GM12878 (cell line): ENCODE measurements at regions not wholly inside any gene's neighbourhood (a gene's known extent, or its start where the extent isn't known, plus 50 kb on each side); places are given as distances from the start of the nearest gene placed in this dataset.
A peak's percentile ranks its signal among the peaks of the same experiment; 100 is the strongest.

Source experiments
- ATAC-seq: fragments of 200-7000 bp; cut with Tn5 transposase; 3 replicates; pipeline ENCODE4 v1.9.1; 2020; ENCODE audit warnings: mild to moderate bottlenecking, moderate library complexity
- BruUV-seq: library from RNA; stranded (reverse); fragments of 400-500 nt; replicated peaks from 2 replicates; lab custom pipeline; 2021; lab: Mats Ljungman, UMichigan
- CTCF ChIA-PET: fragments of 300-600 bp; sonication (Branson Sonifier 250); formaldehyde crosslinking; extraction: SDS; loops from one replicate; lab custom pipeline; 2021; ENCODE audit warnings: inconsistent platforms; lab: Yijun Ruan, JAX
- POLR2A ChIA-PET: fragments of 350-600 bp; formaldehyde crosslinking; extraction: SDS; loops from one replicate; lab custom pipeline; 2021; ENCODE audit warnings: inconsistent platforms; lab: Charles Lee
- RAD21 ChIA-PET: fragments of 300-600 bp; sonication (Branson Sonifier 250); formaldehyde crosslinking; loops from one replicate; lab custom pipeline; 2023; ENCODE audit warnings: antibody characterized with exemption; ENCODE audit not compliant: unreplicated experiment; lab: Charles Lee
- SMC1A ChIA-PET: fragments of 300-600 bp; sonication (Branson Sonifier 250); formaldehyde crosslinking; loops from one replicate; lab custom pipeline; 2023; ENCODE audit not compliant: unreplicated experiment, uncharacterized antibody; lab: Charles Lee
- DNase-seq: peaks from one replicate; pipeline ENCODE4 v3.0.0-alpha.2; 2011; ENCODE audit warnings: low read depth, low spot score
- FAIRE-seq: peaks from 3 replicates; lab custom pipeline; 2011; peaks lifted over from hg19 to GRCh38; lab: Jason Lieb, UNC
- H2AFZ ChIP-seq: 2 replicates; pipeline ENCODE4 v1.6.0; 2011; ENCODE audit warnings: low read depth, low read length, control low read depth; ENCODE audit not compliant: control insufficient read depth
- H3K27ac ChIP-seq: 2 replicates; pipeline ENCODE4 v1.5.1; 2011; ENCODE audit warnings: control low read depth; ENCODE audit not compliant: control insufficient read depth, insufficient read depth
- H3K27me3 ChIP-seq, 2 experiments: replicated peaks in 1 of 2; 2 replicates each; pipeline versions ENCODE4 v1.6.0 to v1.6.1; 2011; ENCODE audit warnings: low read length in 1 of 2; ENCODE audit not compliant: control insufficient read depth in 2 of 2, insufficient read depth in 2 of 2
- H3K36me3 ChIP-seq, 2 experiments: 2 replicates each; pipeline ENCODE4 v1.5.1; 2011; ENCODE audit warnings: low read length in 1 of 2; ENCODE audit not compliant: control insufficient read depth in 2 of 2, insufficient read depth in 2 of 2
- H3K4me1 ChIP-seq: 2 replicates; pipeline ENCODE4 v1.6.1; 2011; ENCODE audit warnings: mild to moderate bottlenecking, low read length, moderate library complexity, mixed read lengths; ENCODE audit not compliant: control insufficient read depth, insufficient read depth
- H3K4me2 ChIP-seq: 2 replicates; pipeline ENCODE4 v1.6.0; 2011; ENCODE audit warnings: control low read depth; ENCODE audit not compliant: control insufficient read depth, insufficient read depth
- H3K4me3 ChIP-seq: fragments of 200-600 bp; sonication (generic); 2 replicates; pipeline ENCODE4 v1.5.1; 2016
- H3K79me2 ChIP-seq: 2 replicates; pipeline ENCODE4 v1.6.0; 2011; ENCODE audit warnings: low read length; ENCODE audit not compliant: control insufficient read depth, insufficient read depth
- H3K9ac ChIP-seq: 2 replicates; pipeline ENCODE4 v1.8.0; 2011; ENCODE audit warnings: low read length, control low read depth, mixed read lengths; ENCODE audit not compliant: control insufficient read depth, insufficient read depth
- H3K9me3 ChIP-seq: replicated peaks from 3 replicates; pipeline ENCODE4 v1.5.1; 2011; ENCODE audit warnings: mild to moderate bottlenecking, low read length; ENCODE audit not compliant: control insufficient read depth, insufficient read depth
- H4K20me1 ChIP-seq: 2 replicates; pipeline ENCODE4 v1.6.0; 2011; ENCODE audit not compliant: control insufficient read depth, insufficient read depth
- IRF4 ChIP-seq: IDR thresholded peaks from 2 replicates; pipeline ENCODE4 v1.6.1; 2011; ENCODE audit warnings: low read depth, low read length
- NFYB ChIP-seq: IDR thresholded peaks from 2 replicates; pipeline ENCODE4 v1.6.1; 2011; ENCODE audit warnings: low read depth, mild to moderate bottlenecking, low read length, improper control_type of control experiment, moderate library complexity; ENCODE audit not compliant: insufficient read depth
- NR2C1 ChIP-seq: fragments of 450-650 bp; IDR thresholded peaks from 2 replicates; pipeline ENCODE4 v1.6.1; 2017; ENCODE audit warnings: antibody characterized with exemption, mild to moderate bottlenecking, moderate library complexity
- WGBS: methylation state at CpG from one replicate; pipeline ENCODE4 v1.1.6; 2016; ENCODE audit warnings: low lambda C conversion rate; ENCODE audit not compliant: insufficient replicate concordance, insufficient coverage; ENCODE audit errors: missing lambda C conversion rate; 5-methylcytosine and 5-hydroxymethylcytosine counted together
- in situ Hi-C: fragments of 300-500 bp; cut with MboI; formaldehyde crosslinking; loops from 9 replicates; pipeline ENCODE4 v1.14.3; 2018; ENCODE audit warnings: mixed read lengths
- intact Hi-C: fragments of 100-400 bp; cut with micrococcal nuclease; formaldehyde crosslinking; loops from one replicate; pipeline ENCODE4 v1.14.2; 2022; ENCODE audit not compliant: unreplicated experiment
- TF ChIP-seq, protein P1 (sequence below): IDR thresholded peaks from 2 replicates; pipeline ENCODE4 v1.6.1; 2012; ENCODE audit warnings: low read depth, low read length, improper control_type of control experiment
- TF ChIP-seq, protein P2 (sequence below): IDR thresholded peaks from 2 replicates; pipeline ENCODE4 v1.6.1; 2012; ENCODE audit warnings: low read depth, low read length, improper control_type of control experiment
- TF ChIP-seq, protein P3 (sequence below): fragments of 450-650 bp; conservative IDR thresholded peaks from 2 replicates; pipeline ENCODE4 v1.6.1; 2017; ENCODE audit warnings: mild to moderate bottlenecking, moderate library complexity

DNA sequence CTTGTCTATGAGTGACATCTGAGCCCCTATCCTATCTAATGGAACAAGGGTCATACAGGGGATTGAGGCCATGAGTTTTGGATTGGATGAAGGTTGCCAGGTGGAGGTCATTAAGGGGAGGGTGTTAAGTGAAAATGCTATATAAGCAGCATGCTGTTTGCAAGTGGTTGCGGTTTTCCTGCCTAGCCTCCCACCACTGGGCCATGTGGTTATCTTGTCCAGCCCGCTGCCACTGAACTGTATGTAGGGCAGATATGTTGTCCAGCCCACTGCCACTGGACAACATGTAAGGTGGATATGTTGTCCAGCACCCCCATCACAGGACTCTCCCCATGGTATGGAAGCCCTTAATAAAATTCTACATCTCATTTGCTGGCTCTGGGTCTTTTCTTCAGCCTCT, 200.0 kb downstream of the FGF10 start:
- POLR2A ChIA-PET, result no interaction called here
- Histone ChIP-seq H3K4me3 (no peak overlapping the region), H4K20me1 (no peaks in the 10 kb centered on the region), H3K79me2 (no peaks in the 10 kb centered on the region), H3K4me1 (no peaks in the 10 kb centered on the region), H3K27ac (no peak overlapping the region), H3K9ac (no peak overlapping the region), H3K27me3 (no peaks in the 10 kb centered on the region), H2AFZ (no peak overlapping the region), H3K4me2 (no peak overlapping the region), H3K36me3 (no peaks in the 10 kb centered on the region), H3K9me3 (no peaks in the 10 kb centered on the region)
- in situ Hi-C loops (no loop called here), intact Hi-C loops (no loop called here)
- SMC1A ChIA-PET, result no interaction called here
- BruUV-seq, result no TSS peak
- RAD21 ChIA-PET, result no interaction called here
- peak; percentile 25; the same call in 1 of the 3 replicates for ATAC-seq
- WGBS, result 51% methylated on average over 2 of the region's 2 CpGs
- no peak for FAIRE-seq
- TF ChIP-seq, protein P1, sequence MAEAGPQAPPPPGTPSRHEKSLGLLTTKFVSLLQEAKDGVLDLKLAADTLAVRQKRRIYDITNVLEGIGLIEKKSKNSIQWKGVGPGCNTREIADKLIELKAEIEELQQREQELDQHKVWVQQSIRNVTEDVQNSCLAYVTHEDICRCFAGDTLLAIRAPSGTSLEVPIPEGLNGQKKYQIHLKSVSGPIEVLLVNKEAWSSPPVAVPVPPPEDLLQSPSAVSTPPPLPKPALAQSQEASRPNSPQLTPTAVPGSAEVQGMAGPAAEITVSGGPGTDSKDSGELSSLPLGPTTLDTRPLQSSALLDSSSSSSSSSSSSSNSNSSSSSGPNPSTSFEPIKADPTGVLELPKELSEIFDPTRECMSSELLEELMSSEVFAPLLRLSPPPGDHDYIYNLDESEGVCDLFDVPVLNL, result no peak
- TF ChIP-seq IRF4, result no peak
- no peak for TF ChIP-seq NR2C1
- TF ChIP-seq, protein P2, sequence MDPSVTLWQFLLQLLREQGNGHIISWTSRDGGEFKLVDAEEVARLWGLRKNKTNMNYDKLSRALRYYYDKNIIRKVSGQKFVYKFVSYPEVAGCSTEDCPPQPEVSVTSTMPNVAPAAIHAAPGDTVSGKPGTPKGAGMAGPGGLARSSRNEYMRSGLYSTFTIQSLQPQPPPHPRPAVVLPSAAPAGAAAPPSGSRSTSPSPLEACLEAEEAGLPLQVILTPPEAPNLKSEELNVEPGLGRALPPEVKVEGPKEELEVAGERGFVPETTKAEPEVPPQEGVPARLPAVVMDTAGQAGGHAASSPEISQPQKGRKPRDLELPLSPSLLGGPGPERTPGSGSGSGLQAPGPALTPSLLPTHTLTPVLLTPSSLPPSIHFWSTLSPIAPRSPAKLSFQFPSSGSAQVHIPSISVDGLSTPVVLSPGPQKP, result no peak
- no peak for TF ChIP-seq NFYB
- TF ChIP-seq, protein P3, sequence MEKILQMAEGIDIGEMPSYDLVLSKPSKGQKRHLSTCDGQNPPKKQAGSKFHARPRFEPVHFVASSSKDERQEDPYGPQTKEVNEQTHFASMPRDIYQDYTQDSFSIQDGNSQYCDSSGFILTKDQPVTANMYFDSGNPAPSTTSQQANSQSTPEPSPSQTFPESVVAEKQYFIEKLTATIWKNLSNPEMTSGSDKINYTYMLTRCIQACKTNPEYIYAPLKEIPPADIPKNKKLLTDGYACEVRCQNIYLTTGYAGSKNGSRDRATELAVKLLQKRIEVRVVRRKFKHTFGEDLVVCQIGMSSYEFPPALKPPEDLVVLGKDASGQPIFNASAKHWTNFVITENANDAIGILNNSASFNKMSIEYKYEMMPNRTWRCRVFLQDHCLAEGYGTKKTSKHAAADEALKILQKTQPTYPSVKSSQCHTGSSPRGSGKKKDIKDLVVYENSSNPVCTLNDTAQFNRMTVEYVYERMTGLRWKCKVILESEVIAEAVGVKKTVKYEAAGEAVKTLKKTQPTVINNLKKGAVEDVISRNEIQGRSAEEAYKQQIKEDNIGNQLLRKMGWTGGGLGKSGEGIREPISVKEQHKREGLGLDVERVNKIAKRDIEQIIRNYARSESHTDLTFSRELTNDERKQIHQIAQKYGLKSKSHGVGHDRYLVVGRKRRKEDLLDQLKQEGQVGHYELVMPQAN, result no peak
- CTCF ChIA-PET, result interaction anchor here (1.4 kb wide), 1 partner anchor 16 kb away, joined by 3 read pairs; no protein-coding TSS in a partner anchor
- no peak for DNase-seq
